Trophoblast cell (in vitro differentiated cells and primary cell): ENCODE measurements at regions not wholly inside any gene's neighbourhood (a gene's known extent, or its start where the extent isn't known, plus 50 kb on each side); places are given as distances from the start of the nearest gene placed in this dataset.

Experiments used
- DNase-seq, 2 donors: peaks; one replicate each; pipeline ENCODE4 v3.0.0-alpha.2; 2016
- H2AFZ ChIP-seq: 2 replicates; pipeline ENCODE4 v1.6.1; 2013; ENCODE audit warnings: low read length, moderate library complexity, mild to moderate bottlenecking; ENCODE audit not compliant: insufficient read depth, poor library complexity
- H2AK5ac ChIP-seq: 2 replicates; pipeline ENCODE4 v1.6.1; 2013; ENCODE audit warnings: mild to moderate bottlenecking, low read length
- H2BK120ac ChIP-seq: 2 replicates; pipeline ENCODE4 v1.6.1; 2013; ENCODE audit warnings: low read length, mild to moderate bottlenecking, moderate library complexity; ENCODE audit not compliant: insufficient read depth, poor library complexity
- H2BK12ac ChIP-seq: 2 replicates; pipeline ENCODE4 v1.6.1; 2013; ENCODE audit warnings: mild to moderate bottlenecking, low read length, moderate library complexity
- H2BK5ac ChIP-seq: 2 replicates; pipeline ENCODE4 v1.6.1; 2013; ENCODE audit warnings: low read length, low read depth, moderate library complexity, mild to moderate bottlenecking; ENCODE audit not compliant: poor library complexity
- H3K14ac ChIP-seq: 2 replicates; pipeline ENCODE4 v1.6.1; 2013; ENCODE audit warnings: mild to moderate bottlenecking, low read length
- H3K18ac ChIP-seq: 2 replicates; pipeline ENCODE4 v1.6.1; 2013; ENCODE audit warnings: mild to moderate bottlenecking, low read length
- H3K23ac ChIP-seq: 2 replicates; pipeline ENCODE4 v1.6.1; 2013; ENCODE audit warnings: low read length
- H3K27ac ChIP-seq: 2 replicates; pipeline ENCODE4 v1.5.1; 2013; ENCODE audit warnings: low read depth, mild to moderate bottlenecking, inconsistent platforms, low read length, moderate library complexity
- H3K27me3 ChIP-seq: 2 replicates; pipeline ENCODE4 v1.6.1; 2013; ENCODE audit warnings: inconsistent platforms, mild to moderate bottlenecking, low read length, moderate library complexity; ENCODE audit not compliant: insufficient read depth
- H3K36me3 ChIP-seq, 2 experiments: 1 replicate in 1 of 2; 2 replicates in 1 of 2; pipeline ENCODE4 v1.6.1; 2013; ENCODE audit warnings: low read length in 2 of 2, mild to moderate bottlenecking in 2 of 2, moderate library complexity in 1 of 2; ENCODE audit not compliant: insufficient read depth in 2 of 2, control insufficient read depth in 1 of 2
- H3K4ac ChIP-seq: 2 replicates; pipeline ENCODE4 v1.6.1; 2013; ENCODE audit warnings: low read depth, mild to moderate bottlenecking, low read length, moderate library complexity
- H3K4me1 ChIP-seq, 2 experiments: 1 replicate in 1 of 2; 2 replicates in 1 of 2; pipeline ENCODE4 v1.6.1; 2013; ENCODE audit warnings: low read length in 2 of 2, mild to moderate bottlenecking in 2 of 2, moderate library complexity in 1 of 2; ENCODE audit not compliant: insufficient read depth in 2 of 2, control insufficient read depth in 1 of 2
- H3K4me2 ChIP-seq: 2 replicates; pipeline ENCODE4 v1.6.1; 2013; ENCODE audit warnings: inconsistent platforms, mild to moderate bottlenecking, low read length, moderate library complexity
- H3K4me3 ChIP-seq: 2 replicates; pipeline ENCODE4 v1.5.1; 2013; ENCODE audit warnings: mild to moderate bottlenecking, low read depth, low read length, inconsistent platforms
- H3K79me1 ChIP-seq: one replicate; pipeline ENCODE4 v1.6.1; 2013; ENCODE audit warnings: low read length
- H3K79me2 ChIP-seq: 2 replicates; pipeline ENCODE4 v1.6.1; 2013; ENCODE audit warnings: low read length, mild to moderate bottlenecking; ENCODE audit not compliant: control insufficient read depth, insufficient read depth, poor library complexity
- H3K9ac ChIP-seq: 2 replicates; pipeline ENCODE4 v1.6.1; 2013; ENCODE audit warnings: mild to moderate bottlenecking, low read length
- H3K9me3 ChIP-seq: 2 replicates; pipeline ENCODE4 v1.6.1; 2013; ENCODE audit warnings: low read depth, mild to moderate bottlenecking, control low read depth, inconsistent platforms, low read length; ENCODE audit not compliant: insufficient read depth
- H4K12ac ChIP-seq: 2 replicates; pipeline ENCODE4 v1.6.1; 2013; ENCODE audit warnings: low read depth, mild to moderate bottlenecking, low read length, moderate library complexity
- H4K8ac ChIP-seq: 2 replicates; pipeline ENCODE4 v1.6.1; 2013; ENCODE audit warnings: low read depth, mild to moderate bottlenecking, low read length, moderate library complexity
- H4K91ac ChIP-seq: one replicate; pipeline ENCODE4 v1.6.1; 2013; ENCODE audit warnings: low read depth, mild to moderate bottlenecking, low read length, moderate library complexity
- WGBS: extraction: QIAGEN DNeasy Blood & Tissue Kit; methylation state at CpG from one replicate; pipeline ENCODE4 v1.1.7; 2013; ENCODE audit warnings: missing lambda C conversion rate; ENCODE audit not compliant: insufficient read length, insufficient coverage; ENCODE audit errors: extremely low coverage; 5-methylcytosine and 5-hydroxymethylcytosine counted together

DNA sequence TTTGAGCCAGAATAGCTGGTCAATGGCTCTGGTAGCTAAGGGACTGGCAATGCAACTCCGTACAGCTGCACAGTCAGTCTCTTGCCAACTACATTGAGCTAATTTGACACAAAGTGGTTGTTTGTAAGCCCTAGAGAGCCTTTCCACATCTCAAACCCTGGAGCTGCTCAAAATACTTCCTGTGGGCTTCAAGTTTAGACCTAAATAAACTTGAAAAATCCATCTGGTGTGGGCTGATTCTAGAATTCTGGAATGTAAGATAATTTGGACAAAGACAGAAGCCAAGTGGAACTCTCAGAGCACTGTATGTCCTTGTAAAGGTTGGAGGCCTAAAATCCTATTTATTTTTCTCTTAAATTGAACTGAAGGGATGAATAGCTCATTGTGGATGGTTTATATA, 380.8 kb downstream of the SPRY1 start:
- no peak overlapping the region for H2AFZ ChIP-seq
- DNase-seq: no peak
- H3K23ac ChIP-seq: no peak overlapping the region
- no peak overlapping the region for H4K8ac ChIP-seq
- no peak overlapping the region for H3K4ac ChIP-seq
- H3K9ac ChIP-seq: no peak overlapping the region
- H3K79me2 ChIP-seq: no peaks in the 10 kb centered on the region
- H4K12ac ChIP-seq: no peak overlapping the region
- no peak overlapping the region for H4K91ac ChIP-seq
- H3K18ac ChIP-seq: no peak overlapping the region
- no peak overlapping the region for H2AK5ac ChIP-seq
- H2BK120ac ChIP-seq: no peak overlapping the region
- no peak overlapping the region for H3K14ac ChIP-seq
- no peak overlapping the region for H3K27ac ChIP-seq
- H2BK12ac ChIP-seq: no peak overlapping the region
- no CpG with 5 or more reads among the region's 1 CpG for WGBS
- H3K79me1 ChIP-seq: no peaks in the 10 kb centered on the region
- H3K9me3 ChIP-seq: no peaks in the 10 kb centered on the region
- no peaks in the 10 kb centered on the region for H3K27me3 ChIP-seq
- no peaks in the 10 kb centered on the region for H3K36me3 ChIP-seq
- no peak overlapping the region for H2BK5ac ChIP-seq
- no peaks in the 10 kb centered on the region for H3K4me1 ChIP-seq
- no peak overlapping the region for H3K4me2 ChIP-seq
- no peak overlapping the region for H3K4me3 ChIP-seq

DNA sequence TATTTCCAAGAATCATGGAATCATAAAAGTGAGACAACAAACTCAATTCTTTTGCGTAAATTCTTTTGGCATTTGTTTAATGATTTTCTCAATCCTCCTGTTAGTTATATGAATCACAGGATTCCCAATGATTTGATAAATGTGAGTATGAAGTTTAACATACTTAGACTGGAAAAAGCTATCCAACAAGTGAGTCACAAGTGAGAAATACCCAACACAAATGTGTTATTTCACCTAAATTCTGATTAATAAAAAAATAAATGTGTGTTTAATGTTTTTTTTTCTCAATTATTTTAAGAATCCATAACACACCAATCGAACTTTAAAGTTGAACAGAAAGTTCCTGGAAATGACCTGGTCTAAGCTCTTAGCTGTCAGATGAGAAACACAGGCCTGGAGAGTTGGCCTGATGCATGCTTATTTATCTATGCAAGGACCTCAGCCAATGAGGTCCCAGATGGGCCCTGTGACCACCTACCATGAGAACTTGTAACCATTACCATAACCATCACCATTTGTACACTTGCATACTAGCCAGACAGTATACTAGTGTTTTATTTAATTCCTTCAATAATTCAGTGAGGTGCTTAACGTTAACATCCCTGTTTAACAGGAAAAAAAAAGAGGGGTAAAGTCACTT, 386.7 kb downstream of the SPRY1 start:
- Histone ChIP-seq H3K9ac (no peak overlapping the region), H3K36me3 (no peaks in the 10 kb centered on the region), H4K8ac (no peak overlapping the region), H3K4ac (no peak overlapping the region), H4K91ac (no peak overlapping the region), H3K79me2 (no peaks in the 10 kb centered on the region), H3K4me1 (no peaks in the 10 kb centered on the region), H3K23ac (no peak overlapping the region), H4K12ac (no peak overlapping the region), H2BK5ac (no peak overlapping the region), H2BK120ac (no peak overlapping the region), H2AK5ac (no peak overlapping the region), H3K4me3 (no peak overlapping the region), H3K14ac (no peak overlapping the region), H3K27me3 (no peaks in the 10 kb centered on the region), H3K27ac (no peak overlapping the region), H3K4me2 (no peak overlapping the region), H2BK12ac (no peak overlapping the region), H3K9me3 (no peaks in the 10 kb centered on the region), H3K18ac (no peak overlapping the region), H2AFZ (no peak overlapping the region), H3K79me1 (no peaks in the 10 kb centered on the region)
- no CpG with 5 or more reads among the region's 3 CpGs for WGBS
- no peak for DNase-seq

DNA sequence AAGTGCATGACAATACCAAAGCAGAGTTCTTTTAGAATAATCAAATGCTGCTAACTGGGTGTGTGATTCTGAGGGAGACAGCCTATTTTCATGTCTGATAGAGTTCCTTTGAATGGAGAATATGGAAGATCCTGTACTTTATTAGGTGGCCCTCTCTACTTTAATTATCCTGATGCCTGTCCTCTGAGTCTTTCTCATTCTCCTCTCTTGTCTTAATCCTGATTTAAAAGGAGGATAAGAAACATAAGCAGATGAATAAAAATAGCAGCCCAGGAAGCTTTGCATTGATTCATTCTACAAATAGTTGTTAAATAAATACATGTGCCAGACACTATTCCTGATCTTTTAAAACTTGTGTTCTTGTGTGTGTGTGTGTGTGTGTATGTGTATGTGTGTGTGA, 387.3 kb downstream of the SPRY1 start:
- no peak overlapping the region for H3K4me3 ChIP-seq
- no peak overlapping the region for H2AFZ ChIP-seq
- no peak overlapping the region for H4K91ac ChIP-seq
- H2AK5ac ChIP-seq: no peak overlapping the region
- no peak overlapping the region for H4K12ac ChIP-seq
- H3K18ac ChIP-seq: no peak overlapping the region
- H2BK120ac ChIP-seq: no peak overlapping the region
- no peaks in the 10 kb centered on the region for H3K9me3 ChIP-seq
- no peaks in the 10 kb centered on the region for H3K79me1 ChIP-seq
- H3K9ac ChIP-seq: no peak overlapping the region
- no peak overlapping the region for H3K4me2 ChIP-seq
- H3K4ac ChIP-seq: no peak overlapping the region
- H3K23ac ChIP-seq: no peak overlapping the region
- H4K8ac ChIP-seq: no peak overlapping the region
- no peaks in the 10 kb centered on the region for H3K36me3 ChIP-seq
- no peak overlapping the region for H2BK5ac ChIP-seq
- no peaks in the 10 kb centered on the region for H3K79me2 ChIP-seq
- H3K14ac ChIP-seq: no peak overlapping the region
- DNase-seq: no peak
- no peak overlapping the region for H2BK12ac ChIP-seq
- no peaks in the 10 kb centered on the region for H3K27me3 ChIP-seq
- no peaks in the 10 kb centered on the region for H3K4me1 ChIP-seq
- no peak overlapping the region for H3K27ac ChIP-seq

DNA sequence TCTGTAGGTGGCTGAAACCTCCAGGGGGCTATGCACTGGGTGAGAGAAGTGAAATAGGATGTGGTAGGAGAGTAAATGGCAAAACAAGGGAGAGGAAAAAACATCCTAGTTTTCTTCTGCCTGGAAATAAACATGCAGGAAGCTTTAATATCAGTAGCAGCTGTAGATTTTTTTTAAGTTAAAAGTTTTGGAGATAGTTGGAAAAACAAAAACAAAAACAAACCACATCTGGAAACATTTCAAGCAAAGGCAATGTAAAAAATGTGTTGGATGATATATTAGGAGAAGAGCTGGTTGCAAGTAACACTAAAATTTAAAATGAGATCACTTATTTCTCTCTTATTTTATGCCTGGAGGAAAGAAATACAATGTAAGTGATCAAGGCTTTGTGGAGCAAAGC, 388.0 kb downstream of the SPRY1 start:
- no peaks in the 10 kb centered on the region for H3K27me3 ChIP-seq
- no peak overlapping the region for H3K14ac ChIP-seq
- H2BK5ac ChIP-seq: no peak overlapping the region
- no peak for DNase-seq
- no peaks in the 10 kb centered on the region for H3K4me1 ChIP-seq
- H3K9me3 ChIP-seq: no peaks in the 10 kb centered on the region
- no peak overlapping the region for H2AK5ac ChIP-seq
- H4K8ac ChIP-seq: no peak overlapping the region
- H2AFZ ChIP-seq: no peak overlapping the region
- no peaks in the 10 kb centered on the region for H3K79me1 ChIP-seq
- H3K27ac ChIP-seq: no peak overlapping the region
- H4K91ac ChIP-seq: no peak overlapping the region
- H3K4me2 ChIP-seq: no peak overlapping the region
- H3K9ac ChIP-seq: no peak overlapping the region
- H3K4ac ChIP-seq: no peak overlapping the region
- no peak overlapping the region for H4K12ac ChIP-seq
- no peaks in the 10 kb centered on the region for H3K79me2 ChIP-seq
- H3K18ac ChIP-seq: no peak overlapping the region
- H2BK120ac ChIP-seq: no peak overlapping the region
- no peaks in the 10 kb centered on the region for H3K36me3 ChIP-seq
- H3K23ac ChIP-seq: no peak overlapping the region
- H3K4me3 ChIP-seq: no peak overlapping the region
- no peak overlapping the region for H2BK12ac ChIP-seq
